OCI-LY3 (cell line): ENCODE measurements at regions not wholly inside any gene's neighbourhood (a gene's known extent, or its start where the extent isn't known, plus 50 kb on each side); places are given as distances from the start of the nearest gene placed in this dataset.

Experiments used
- H2AFZ ChIP-seq: fragments of 200-600, 300-600 bp; shearing (Covaris generic); 2 replicates; pipeline ENCODE4 v1.6.0; 2014; ENCODE audit warnings: antibody characterized with exemption, low read depth, low read length
- H3K27ac ChIP-seq: fragments of 200-600, 300-600 bp; sonication (generic); 2 replicates; pipeline ENCODE4 v1.5.1; 2014; ENCODE audit warnings: mild to moderate bottlenecking, low read length, moderate library complexity, mixed read lengths
- H3K27me3 ChIP-seq: fragments of 200-600, 300-600 bp; sonication (generic); 2 replicates; pipeline ENCODE4 v1.6.1; 2014; ENCODE audit warnings: low read depth, low read length, mixed read lengths
- H3K36me3 ChIP-seq: fragments of 200-600, 300-600 bp; sonication (generic); replicated peaks from 2 replicates; pipeline ENCODE3; 2014; ENCODE audit warnings: low read depth, low read length, mixed read lengths
- H3K4me1 ChIP-seq: fragments of 300-600, 200-600 bp; sonication (generic); 2 replicates; pipeline ENCODE4 v1.6.1; 2014; ENCODE audit warnings: low read length, mixed read lengths
- H3K4me2 ChIP-seq: fragments of 200-600, 300-600 bp; sonication (generic); 2 replicates; pipeline ENCODE4 v1.6.1; 2014; ENCODE audit warnings: low read length, mixed read lengths
- H3K4me3 ChIP-seq: fragments of 300-600, 200-600 bp; sonication (generic); 2 replicates; pipeline ENCODE4 v1.5.1; 2014; ENCODE audit warnings: antibody characterized with exemption, mild to moderate bottlenecking, low read length, moderate library complexity
- H3K79me2 ChIP-seq: fragments of 300-600, 200-600 bp; shearing (Covaris generic); 2 replicates; pipeline ENCODE4 v1.6.1; 2014; ENCODE audit warnings: mild to moderate bottlenecking, low read length, mixed read lengths
- H3K9ac ChIP-seq: fragments of 300-600, 200-600 bp; shearing (Covaris generic); 2 replicates; pipeline ENCODE4 v1.6.0; 2014; ENCODE audit warnings: mild to moderate bottlenecking, low read length, moderate library complexity
- H3K9me3 ChIP-seq: fragments of 200-600, 300-600 bp; shearing (Covaris generic); 2 replicates; pipeline ENCODE4 v1.6.1; 2014; ENCODE audit warnings: low read length, mixed read lengths; ENCODE audit not compliant: insufficient read depth
- H4K20me1 ChIP-seq: fragments of 200-600, 300-600 bp; sonication (generic); 2 replicates; pipeline ENCODE4 v1.6.1; 2016; ENCODE audit warnings: low read length, mixed read lengths; ENCODE audit not compliant: insufficient read depth
- CTCF ChIP-seq: fragments of 200-600, 300-600 bp; sonication (generic); IDR thresholded peaks from 2 replicates; pipeline ENCODE4 v1.5.1; 2014; ENCODE audit warnings: antibody characterized with exemption, low read length, low read depth
- EZH2phosphoT487 ChIP-seq: fragments of 200-600 bp; shearing (Covaris generic); IDR thresholded peaks from 2 replicates; pipeline ENCODE4 v1.6.1; 2018; ENCODE audit warnings: antibody characterized with exemption, mixed run types, low read depth

DNA sequence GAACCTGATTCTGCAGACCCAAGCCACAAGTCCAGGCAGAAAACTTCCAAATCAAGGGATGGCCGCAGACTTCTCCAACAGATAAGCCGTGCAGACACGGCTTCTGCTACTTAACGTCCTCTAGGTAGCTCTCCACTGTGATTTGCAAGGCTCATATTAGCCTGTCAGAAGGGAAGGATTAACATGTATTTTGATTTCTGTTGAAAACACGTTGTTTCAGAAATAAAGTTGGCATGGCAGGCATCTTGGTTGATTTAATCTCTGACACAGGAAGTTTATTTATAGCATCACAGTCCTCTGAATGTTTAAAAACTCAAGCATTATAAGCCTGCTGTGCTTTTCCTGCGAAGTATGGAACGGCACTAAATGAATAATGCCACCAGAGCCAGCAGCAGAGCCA is 166.8 kb upstream of the TOX3 start:
- Histone ChIP-seq H3K79me2 (no peaks in the 10 kb centered on the region), H3K36me3 (no peaks in the 10 kb centered on the region), H4K20me1 (no peaks in the 10 kb centered on the region), H3K27ac (no peak overlapping the region), H3K4me3 (no peak overlapping the region), H3K9me3 (no peaks in the 10 kb centered on the region), H3K9ac (no peak overlapping the region), H3K27me3 (no peaks in the 10 kb centered on the region), H3K4me1 (no peaks in the 10 kb centered on the region), H2AFZ (no peak overlapping the region), H3K4me2 (no peak overlapping the region)
- no peak for TF ChIP-seq EZH2phosphoT487
- no peak for TF ChIP-seq CTCF

GRCh38 chr16:52709306-52709705 is 162.4 kb upstream of the TOX3 start:
- H3K4me2 ChIP-seq, result no peak overlapping the region
- no peak overlapping the region for H3K4me3 ChIP-seq
- no peak overlapping the region for H3K9ac ChIP-seq
- no peaks in the 10 kb centered on the region for H3K79me2 ChIP-seq
- H4K20me1 ChIP-seq, result no peaks in the 10 kb centered on the region
- no peaks in the 10 kb centered on the region for H3K4me1 ChIP-seq
- H3K9me3 ChIP-seq, result no peaks in the 10 kb centered on the region
- no peak overlapping the region for H3K27ac ChIP-seq
- H3K27me3 ChIP-seq, result 0 out of 2 replicates have a peak, but pooled peaks cover 7% of the 10 kb centered on the region
- no peaks in the 10 kb centered on the region for H3K36me3 ChIP-seq
- no peak for TF ChIP-seq CTCF
- TF ChIP-seq EZH2phosphoT487, result no peak
- H2AFZ ChIP-seq, result no peak overlapping the region

GRCh38 chr16:52708476-52708875 is 161.5 kb upstream of the TOX3 start:
- Histone ChIP-seq H2AFZ (no peak overlapping the region), H3K9ac (no peak overlapping the region), H3K36me3 (no peaks in the 10 kb centered on the region), H4K20me1 (no peaks in the 10 kb centered on the region), H3K4me2 (no peak overlapping the region), H3K9me3 (no peaks in the 10 kb centered on the region), H3K27me3 (0 out of 2 replicates have a peak, but pooled peaks cover 7% of the 10 kb centered on the region), H3K4me3 (no peak overlapping the region), H3K27ac (no peak overlapping the region), H3K4me1 (no peaks in the 10 kb centered on the region), H3K79me2 (no peaks in the 10 kb centered on the region)
- TF ChIP-seq CTCF (no peak), EZH2phosphoT487 (no peak)

DNA sequence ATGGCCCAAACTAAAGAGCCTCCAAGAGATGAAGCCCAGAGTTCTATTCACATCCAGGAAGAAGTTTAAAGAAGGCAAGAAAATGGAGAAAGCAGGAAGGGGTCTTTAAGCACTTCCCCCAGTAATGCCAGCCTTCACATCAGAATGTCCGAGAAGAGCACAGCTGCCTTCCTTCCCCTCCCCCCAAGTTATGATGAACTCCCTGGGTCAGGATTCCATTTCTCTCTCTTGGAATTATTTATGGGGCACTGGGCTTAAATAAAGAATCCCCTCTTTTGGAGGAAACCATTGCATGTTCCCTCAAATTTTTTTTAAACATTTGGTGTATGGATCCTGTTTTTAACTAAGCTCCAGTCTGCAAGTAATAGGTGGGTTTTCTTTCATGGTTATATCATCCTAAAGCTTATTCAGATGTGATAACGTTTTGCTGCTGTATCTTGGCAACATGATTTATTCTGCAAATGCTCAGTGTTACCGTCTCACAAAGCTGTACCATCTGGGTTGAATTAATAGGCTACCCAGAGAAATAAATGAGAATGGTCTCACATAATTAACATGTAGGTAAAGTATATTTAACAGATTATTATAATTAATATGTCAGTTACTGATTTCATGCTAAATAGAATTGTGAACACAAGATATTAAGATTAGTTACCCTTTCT is 160.9 kb upstream of the TOX3 start:
- Histone ChIP-seq H3K9ac (no peak overlapping the region), H3K9me3 (no peaks in the 10 kb centered on the region), H3K4me3 (no peak overlapping the region), H2AFZ (no peak overlapping the region), H3K27me3 (0 out of 2 replicates have a peak, but pooled peaks cover 7% of the 10 kb centered on the region), H3K4me2 (no peak overlapping the region), H3K36me3 (no peaks in the 10 kb centered on the region), H4K20me1 (no peaks in the 10 kb centered on the region), H3K4me1 (no peaks in the 10 kb centered on the region), H3K27ac (no peak overlapping the region), H3K79me2 (no peaks in the 10 kb centered on the region)
- TF ChIP-seq EZH2phosphoT487, result no peak
- no peak for TF ChIP-seq CTCF
